SK-N-SH treated with all-trans-retinoic acid at 6 μM for 48 hours (cell line): ENCODE measurements at regions not wholly inside any gene's neighbourhood (a gene's known extent, or its start where the extent isn't known, plus 50 kb on each side); places are given as distances from the start of the nearest gene placed in this dataset.

Experiments used
- BACH2 ChIP-seq: fragments of 250-450 bp; sonication (Bioruptor Pico); IDR thresholded peaks from 2 replicates; pipeline ENCODE4 v1.9.0; 2021; ENCODE audit warnings: mild to moderate bottlenecking, borderline replicate concordance
- ISL1 ChIP-seq: fragments of 250-450 bp; sonication (Bioruptor Pico); IDR thresholded peaks from 2 replicates; pipeline ENCODE4 v2.1.2; 2022; ENCODE audit warnings: mild to moderate bottlenecking, moderate library complexity
- OSR1 ChIP-seq: fragments of 250-450 bp; sonication (Bioruptor Pico); IDR thresholded peaks from 2 replicates; pipeline ENCODE4 v1.8.0; 2022; ENCODE audit warnings: moderate library complexity, mild to moderate bottlenecking, inconsistent platforms
- PPARA ChIP-seq: fragments of 250-450 bp; sonication (Bioruptor Pico); IDR thresholded peaks from 2 replicates; pipeline ENCODE4 v1.5.0; 2020; ENCODE audit warnings: mild to moderate bottlenecking, borderline replicate concordance
- RARB ChIP-seq: fragments of 250-450 bp; sonication (Bioruptor Pico); IDR thresholded peaks from 2 replicates; pipeline ENCODE4 v1.8.0; 2021; ENCODE audit warnings: mild to moderate bottlenecking, moderate library complexity
- SNAI2 ChIP-seq: fragments of 250-450 bp; sonication (Bioruptor Pico); IDR thresholded peaks from 2 replicates; pipeline ENCODE4 v1.5.0; 2020; ENCODE audit warnings: mild to moderate bottlenecking, moderate library complexity
- TCF4 ChIP-seq: fragments of 250-450 bp; sonication (Bioruptor Pico); IDR thresholded peaks from 2 replicates; pipeline ENCODE4 v1.8.0; 2021; ENCODE audit warnings: mild to moderate bottlenecking, moderate library complexity, borderline replicate concordance
- TSHZ2 ChIP-seq: fragments of 250-450 bp; sonication (Bioruptor Pico); IDR thresholded peaks from 2 replicates; pipeline ENCODE4 v1.5.0; 2020; ENCODE audit warnings: mild to moderate bottlenecking, moderate library complexity
- ZFP3 ChIP-seq: fragments of 250-450 bp; sonication (Bioruptor Pico); IDR thresholded peaks from 2 replicates; pipeline ENCODE4 v1.5.0; 2020; ENCODE audit warnings: mild to moderate bottlenecking, moderate library complexity
- ZNF565 ChIP-seq: fragments of 450-650 bp; formaldehyde crosslinking; conservative IDR thresholded peaks from 2 replicates; pipeline ENCODE4 v1.5.0; 2020; ENCODE audit warnings: low read depth, mild to moderate bottlenecking, moderate library complexity

- no peak for TF ChIP-seq OSR1 (CRISPR knock-in tag)
- TF ChIP-seq RARB (CRISPR knock-in tag) = no peak
- no peak for TF ChIP-seq TSHZ2 (CRISPR knock-in tag)
- TF ChIP-seq SNAI2 = no peak
- no peak for TF ChIP-seq ZFP3 (CRISPR knock-in tag)
- TF ChIP-seq ISL1 (CRISPR knock-in tag) = no peak
- no peak for TF ChIP-seq BACH2
- TF ChIP-seq PPARA (CRISPR knock-in tag) = no peak
- TF ChIP-seq ZNF565 = no peak
- no peak for TF ChIP-seq TCF4 (CRISPR knock-in tag)
These were observed 308.2 kb downstream of the KLHL13 start for GRCh38 chrX:117808426-117808825.
